Endothelial cell of umbilical vein (primary cell): ENCODE measurements at regions not wholly inside any gene's neighbourhood (a gene's known extent, or its start where the extent isn't known, plus 50 kb on each side); places are given as distances from the start of the nearest gene placed in this dataset.

Source experiments
- CTCF ChIP-seq, 2 donors: IDR thresholded peaks; 1 replicate in 1 of 2; 2 replicates in 1 of 2; pipeline ENCODE4 v1.5.1; 2011; ENCODE audit warnings: low read length in 2 of 2, mild to moderate bottlenecking in 2 of 2, moderate library complexity in 2 of 2, control low read depth in 1 of 2, inconsistent platforms in 1 of 2, low read depth in 1 of 2; ENCODE audit not compliant: insufficient read depth in 1 of 2; ENCODE audit errors: extremely low read depth in 1 of 2
- EZH2 ChIP-seq: IDR thresholded peaks from 2 replicates; pipeline ENCODE4 v1.6.1; 2012; ENCODE audit warnings: borderline replicate concordance, low read depth, mild to moderate bottlenecking, moderate library complexity, low read length, inconsistent platforms; ENCODE audit not compliant: severe bottlenecking
- FOS ChIP-seq: IDR thresholded peaks from 2 replicates; pipeline ENCODE4 v1.6.1; 2011; ENCODE audit warnings: mild to moderate bottlenecking, low read length, moderate library complexity, borderline replicate concordance; ENCODE audit not compliant: insufficient read depth
- GATA2 ChIP-seq: IDR thresholded peaks from 2 replicates; pipeline ENCODE4 v1.7.0; 2011; ENCODE audit warnings: low read depth, mild to moderate bottlenecking, moderate library complexity, mixed read lengths, low read length; ENCODE audit not compliant: insufficient read length, insufficient read depth
- POLR2A ChIP-seq: IDR thresholded peaks from 2 replicates; pipeline ENCODE4 v1.6.1; 2012; ENCODE audit warnings: low read depth, mild to moderate bottlenecking, control low read depth, low read length
- POLR2AphosphoS5 ChIP-seq: IDR thresholded peaks from 2 replicates; pipeline ENCODE4 v1.6.1; 2012; ENCODE audit warnings: low read depth, mild to moderate bottlenecking, control low read depth, low read length, moderate library complexity; ENCODE audit not compliant: insufficient read depth

DNA sequence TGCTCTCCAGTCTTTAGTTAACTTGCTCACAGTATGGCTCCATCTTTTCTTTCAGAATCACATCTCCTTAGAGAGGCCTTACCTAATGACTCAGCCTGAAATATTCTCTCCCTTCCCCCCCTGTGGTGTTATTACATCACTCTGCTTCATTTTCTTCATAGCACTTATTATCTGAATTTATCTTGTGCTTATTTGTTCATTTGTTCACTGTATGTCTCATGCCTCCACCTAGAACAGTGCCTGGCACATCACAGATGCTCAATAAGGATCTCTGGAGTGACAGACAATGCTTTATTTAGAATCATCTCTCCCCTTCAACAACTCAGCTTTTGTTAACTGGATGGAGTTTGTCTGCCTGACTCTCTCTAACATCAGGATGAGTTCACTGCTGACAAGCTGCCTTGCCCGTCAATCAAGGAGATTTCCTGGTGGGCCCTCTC, 96.6 kb upstream of the MAN1A1 start:
- TF ChIP-seq CTCF (IDR thresholded peaks at IDR 0.05; ENCODE audit: extremely low read depth in 1 of 2, insufficient read depth in 1 of 2, low read depth in 1 of 2, low read length in 2 of 2) = no peak
- TF ChIP-seq POLR2AphosphoS5 = no peak
- TF ChIP-seq EZH2 = no peak
- TF ChIP-seq FOS = no peak
- TF ChIP-seq GATA2 = no peak
- TF ChIP-seq POLR2A = no peak
